ENCODE measurements at regions not wholly inside any gene's neighbourhood (a gene's known extent, or its start where the extent isn't known, plus 50 kb on each side); places are given as distances from the start of the nearest gene placed in this dataset.

GRCh38 chr3:189517981-189518380, 113.2 kb upstream of the TP63 start:
- no peak overlapping the region for H3K27ac ChIP-seq (ENCODE audit: extremely low read depth, low read depth, low read length)
- no peaks in the 10 kb centered on the region for H3K36me3 ChIP-seq (ENCODE audit: control insufficient read depth in 2 of 2, insufficient read depth in 1 of 2, low read length in 2 of 2)
- ChIA-PET CTCF (interaction anchor here (0.6 to 0.7 kb wide), 2 partner anchors 28 to 804 kb away, joined by 3 read pairs; partner anchors contain the start of gene CLDN1), POLR2A (no interaction called here)
- no peaks in the 10 kb centered on the region for H3K9me3 ChIP-seq (ENCODE audit: control insufficient read depth, insufficient read depth, low read depth, low read length)
- H3K4me1 ChIP-seq (ENCODE audit: control insufficient read depth, insufficient read depth, low read length), result no peaks in the 10 kb centered on the region
- TF ChIP-seq BCL11A (tag by site-specific recombination; IDR thresholded peaks at IDR 0.05; ENCODE audit: low read depth) (no peak), ZEB2 (tag by site-specific recombination; IDR thresholded peaks at IDR 0.05) (no peak), GLIS1 (tag by site-specific recombination; IDR thresholded peaks at IDR 0.05) (no peak), ZNF221 (tag by site-specific recombination; IDR thresholded peaks at IDR 0.05; ENCODE audit: borderline replicate concordance) (no peak), HOXA7 (CRISPR knock-in tag; IDR thresholded peaks at IDR 0.05; ENCODE audit: borderline replicate concordance) (no peak), AEBP2 (tag by site-specific recombination; IDR thresholded peaks at IDR 0.05; ENCODE audit: borderline replicate concordance) (no peak), ZNF449 (tag by site-specific recombination; IDR thresholded peaks at IDR 0.05) (no peak), ZNF624 (tag by site-specific recombination; IDR thresholded peaks at IDR 0.05) (no peak), INSM2 (tag by site-specific recombination; IDR thresholded peaks at IDR 0.05) (no peak), EGR2 (tag by site-specific recombination; IDR thresholded peaks at IDR 0.05; ENCODE audit: low read depth) (no peak), SCRT1 (tag by site-specific recombination; IDR thresholded peaks at IDR 0.05; ENCODE audit: borderline replicate concordance) (no peak), ZNF26 (tag by site-specific recombination; IDR thresholded peaks at IDR 0.05) (no peak), ZNF350 (tag by site-specific recombination; IDR thresholded peaks at IDR 0.05) (no peak), KLF10 (tag by site-specific recombination; IDR thresholded peaks at IDR 0.05) (no peak), ZBTB10 (tag by site-specific recombination; IDR thresholded peaks at IDR 0.05) (no peak), ZBTB8A (tag by site-specific recombination; IDR thresholded peaks at IDR 0.05) (no peak), SCRT2 (tag by site-specific recombination; IDR thresholded peaks at IDR 0.05) (no peak), ZNF433 (tag by site-specific recombination; IDR thresholded peaks at IDR 0.05; ENCODE audit: low read depth) (no peak), ZNF621 (tag by site-specific recombination; IDR thresholded peaks at IDR 0.05) (no peak), ZIC2 (tag by site-specific recombination; IDR thresholded peaks at IDR 0.05) (no peak)
- H3K4me3 ChIP-seq (ENCODE audit: low read depth, low read length), result no peak overlapping the region

All from HEK293 (cell line).